Gastrocnemius medialis (tissue), 4 donors: ENCODE measurements at regions not wholly inside any gene's neighbourhood (a gene's known extent, or its start where the extent isn't known, plus 50 kb on each side); places are given as distances from the start of the nearest gene placed in this dataset.

Experiments used
- ATAC-seq, 2 donors: fragments of 150-250 bp; one replicate each; pipeline ENCODE4 v1.9.1; 2016
- DNase-seq, 2 donors: peaks; one replicate each; pipeline ENCODE4 v3.0.0-alpha.2; 2019
- H3K27ac ChIP-seq, 4 donors: fragments of 200-600 bp; sonication (generic); 1 replicate in 1 of 4; 2 replicates in 3 of 4; pipeline ENCODE4 v1.5.1; 2016 to 2018; ENCODE audit warnings: mild to moderate bottlenecking in 2 of 4, moderate library complexity in 1 of 4
- H3K27me3 ChIP-seq, 3 donors: fragments of 200-600 bp; sonication (generic) in 2 of 3; 1 replicate in 1 of 3; 2 replicates in 2 of 3; pipeline versions ENCODE4 v1.5.1 to v1.6.0; 2016 to 2019; ENCODE audit warnings: mild to moderate bottlenecking in 1 of 3, moderate library complexity in 1 of 3
- H3K36me3 ChIP-seq, 2 donors: fragments of 200-600 bp; sonication (generic) in 1 of 2; one replicate each; pipeline ENCODE4 v1.5.1; 2017 to 2018
- H3K4me1 ChIP-seq, 2 donors: fragments of 200-600 bp; sonication (generic) in 1 of 2; one replicate each; pipeline ENCODE4 v1.5.1; 2016 to 2017; ENCODE audit warnings: mild to moderate bottlenecking in 2 of 2
- H3K4me3 ChIP-seq, 4 donors: fragments of 200-600 bp; sonication (generic) in 3 of 4; 1 replicate in 1 of 4; 2 replicates in 3 of 4; pipeline ENCODE4 v1.5.1; 2016 to 2019; ENCODE audit warnings: mild to moderate bottlenecking in 2 of 4
- H3K9me3 ChIP-seq, 3 donors: fragments of 200-600 bp; sonication (generic) in 2 of 3; 1 replicate in 1 of 3; 2 replicates in 2 of 3; pipeline ENCODE4 v1.5.1; 2016 to 2019
- POLR2A ChIP-seq, 2 donors: fragments of 450-650 bp; IDR thresholded peaks; one replicate each; pipeline ENCODE4 v1.6.1; 2017; ENCODE audit warnings: antibody characterized with exemption in 2 of 2, mild to moderate bottlenecking in 2 of 2, moderate library complexity in 2 of 2
- in situ Hi-C, 4 donors: fragments of 200-750 bp; cut with MboI; loops; one replicate each; pipeline versions ENCODE4 v1.15.0 to v1.8.0; 2017; ENCODE audit warnings: low sequenced_read_pairs in 4 of 4
- intact Hi-C: fragments of 100-400 bp; cut with DNase I; formaldehyde crosslinking; loops from one replicate; pipeline ENCODE4 v1.15.1; 2023; ENCODE audit warnings: low total_unique reads
- TF ChIP-seq, protein P1 (sequence below), 5 experiments: fragments of 450-650 bp in 3 of 5; fragments of 200-600 bp in 2 of 5; sonication (generic) in 2 of 5; IDR thresholded peaks in 4 of 5; conservative IDR thresholded peaks in 1 of 5; 1 replicate in 4 of 5; 2 replicates in 1 of 5; pipeline ENCODE4 v1.5.1; 2016 to 2019; ENCODE audit warnings: antibody characterized with exemption in 5 of 5, mild to moderate bottlenecking in 3 of 5, moderate library complexity in 3 of 5

DNA sequence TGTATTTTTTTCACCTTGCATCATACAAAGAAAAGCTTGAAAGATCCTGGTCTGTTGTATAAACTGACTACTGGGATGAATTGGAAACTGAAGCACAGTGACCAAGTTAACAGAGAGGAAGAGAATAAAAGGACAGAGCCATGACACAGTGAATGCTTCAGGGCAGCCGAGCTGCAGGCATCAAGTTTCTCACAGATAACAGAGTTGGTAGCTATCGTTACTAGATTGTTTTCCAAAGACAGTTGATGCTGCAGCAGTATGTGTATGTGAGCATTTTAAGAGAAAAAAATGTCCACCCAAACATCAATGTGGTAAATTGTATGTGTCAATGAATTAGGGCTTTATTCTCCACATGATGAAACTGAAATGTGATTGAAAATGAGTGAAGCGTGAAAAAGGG, 1032.7 kb downstream of the ADGRL3 start:
- in situ Hi-C loops: no loop called here
- H3K4me1 ChIP-seq: no peaks in the 10 kb centered on the region
- intact Hi-C loops: no loop called here
- no peak for ATAC-seq
- no peak overlapping the region for H3K27ac ChIP-seq
- no peaks in the 10 kb centered on the region for H3K27me3 ChIP-seq
- no peaks in the 10 kb centered on the region for H3K36me3 ChIP-seq
- TF ChIP-seq, protein P1, sequence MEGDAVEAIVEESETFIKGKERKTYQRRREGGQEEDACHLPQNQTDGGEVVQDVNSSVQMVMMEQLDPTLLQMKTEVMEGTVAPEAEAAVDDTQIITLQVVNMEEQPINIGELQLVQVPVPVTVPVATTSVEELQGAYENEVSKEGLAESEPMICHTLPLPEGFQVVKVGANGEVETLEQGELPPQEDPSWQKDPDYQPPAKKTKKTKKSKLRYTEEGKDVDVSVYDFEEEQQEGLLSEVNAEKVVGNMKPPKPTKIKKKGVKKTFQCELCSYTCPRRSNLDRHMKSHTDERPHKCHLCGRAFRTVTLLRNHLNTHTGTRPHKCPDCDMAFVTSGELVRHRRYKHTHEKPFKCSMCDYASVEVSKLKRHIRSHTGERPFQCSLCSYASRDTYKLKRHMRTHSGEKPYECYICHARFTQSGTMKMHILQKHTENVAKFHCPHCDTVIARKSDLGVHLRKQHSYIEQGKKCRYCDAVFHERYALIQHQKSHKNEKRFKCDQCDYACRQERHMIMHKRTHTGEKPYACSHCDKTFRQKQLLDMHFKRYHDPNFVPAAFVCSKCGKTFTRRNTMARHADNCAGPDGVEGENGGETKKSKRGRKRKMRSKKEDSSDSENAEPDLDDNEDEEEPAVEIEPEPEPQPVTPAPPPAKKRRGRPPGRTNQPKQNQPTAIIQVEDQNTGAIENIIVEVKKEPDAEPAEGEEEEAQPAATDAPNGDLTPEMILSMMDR (IDR thresholded peaks at IDR 0.05 in 4 of 5, conservative IDR thresholded peaks at IDR 0.05 in 1 of 5): no peak
- no peak for TF ChIP-seq POLR2A (IDR thresholded peaks at IDR 0.05)
- no peak for DNase-seq
- H3K9me3 ChIP-seq: no peaks in the 10 kb centered on the region
- no peak overlapping the region for H3K4me3 ChIP-seq

DNA sequence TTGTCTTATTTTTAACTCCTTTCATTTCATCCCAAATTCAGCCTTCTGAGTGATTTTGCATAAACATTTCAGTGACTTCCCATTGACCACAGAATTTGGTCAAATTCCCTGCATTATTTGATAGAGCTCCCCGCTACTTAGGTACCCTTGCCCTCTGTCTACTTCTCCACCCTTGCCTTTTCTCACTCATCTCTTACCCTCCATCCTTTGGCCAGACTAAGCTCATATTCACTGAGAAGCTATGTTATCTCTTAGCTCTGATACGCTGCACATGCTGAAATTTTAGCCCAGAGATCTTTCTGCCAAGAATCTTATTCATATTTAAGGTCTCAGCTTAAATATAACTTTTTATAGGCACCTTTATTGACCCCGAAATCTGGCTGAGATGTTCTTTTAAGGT, 1031.9 kb downstream of the ADGRL3 start:
- in situ Hi-C loops: no loop called here
- no peak overlapping the region for H3K27ac ChIP-seq
- no peak for TF ChIP-seq POLR2A (IDR thresholded peaks at IDR 0.05)
- TF ChIP-seq, protein P1 (IDR thresholded peaks at IDR 0.05 in 4 of 5, conservative IDR thresholded peaks at IDR 0.05 in 1 of 5): no peak
- no peak for ATAC-seq
- no peak for DNase-seq
- no peak overlapping the region for H3K4me3 ChIP-seq
- no peaks in the 10 kb centered on the region for H3K27me3 ChIP-seq
- H3K36me3 ChIP-seq: no peaks in the 10 kb centered on the region
- no peaks in the 10 kb centered on the region for H3K9me3 ChIP-seq
- intact Hi-C loops: no loop called here
- H3K4me1 ChIP-seq: no peaks in the 10 kb centered on the region

DNA sequence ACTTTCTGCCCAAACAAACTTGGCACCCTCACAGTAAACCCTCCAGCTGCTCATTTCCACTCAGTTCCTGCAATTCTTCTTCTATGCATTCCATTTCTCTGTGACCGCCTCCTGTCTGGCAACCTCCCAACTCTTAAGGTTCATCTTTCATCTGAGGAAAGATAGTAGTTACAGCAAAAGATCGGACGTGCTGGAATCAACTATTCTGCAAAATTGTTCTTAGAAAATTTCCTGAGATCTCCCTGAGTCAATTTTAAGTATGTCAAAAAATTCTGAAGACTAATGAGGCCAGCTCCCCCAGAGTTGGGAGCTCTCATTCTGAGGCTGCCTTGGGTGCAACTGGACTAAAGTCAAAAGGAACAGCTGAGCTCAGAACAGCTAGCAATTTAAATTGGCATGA, 1026.0 kb downstream of the ADGRL3 start:
- H3K27ac ChIP-seq: no peak overlapping the region
- no peaks in the 10 kb centered on the region for H3K4me1 ChIP-seq
- H3K9me3 ChIP-seq: no peaks in the 10 kb centered on the region
- in situ Hi-C loops (no loop called here), intact Hi-C loops (no loop called here)
- H3K4me3 ChIP-seq: no peak overlapping the region
- ATAC-seq: no peak
- TF ChIP-seq, protein P1 (IDR thresholded peaks at IDR 0.05 in 4 of 5, conservative IDR thresholded peaks at IDR 0.05 in 1 of 5): no peak
- no peak for TF ChIP-seq POLR2A (IDR thresholded peaks at IDR 0.05)
- no peak for DNase-seq
- no peaks in the 10 kb centered on the region for H3K36me3 ChIP-seq
- H3K27me3 ChIP-seq: no peaks in the 10 kb centered on the region

DNA sequence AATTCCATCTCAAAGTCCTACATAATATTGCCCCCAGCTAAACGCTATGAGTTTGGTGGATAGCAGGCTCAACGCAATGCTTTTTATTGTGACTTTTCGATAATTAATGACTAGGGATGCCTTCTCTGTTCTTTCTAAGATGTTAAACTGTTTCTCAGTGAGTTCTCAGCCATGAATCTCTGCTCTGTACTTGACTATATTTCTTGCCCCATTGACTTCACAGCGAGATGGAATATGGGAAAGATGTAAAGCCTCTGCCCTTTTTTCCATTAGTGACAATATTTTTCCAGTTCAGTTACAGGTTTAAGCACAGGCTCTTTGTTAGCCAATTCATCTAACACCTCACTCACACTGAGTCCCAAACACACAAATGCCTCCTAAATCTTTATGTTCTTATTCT, 1022.0 kb downstream of the ADGRL3 start:
- Histone ChIP-seq H3K36me3 (no peaks in the 10 kb centered on the region), H3K4me3 (no peak overlapping the region), H3K27me3 (no peaks in the 10 kb centered on the region), H3K27ac (no peak overlapping the region), H3K9me3 (no peaks in the 10 kb centered on the region), H3K4me1 (no peaks in the 10 kb centered on the region)
- in situ Hi-C loops (no loop called here), intact Hi-C loops (no loop called here)
- TF ChIP-seq, protein P1 (IDR thresholded peaks at IDR 0.05 in 4 of 5, conservative IDR thresholded peaks at IDR 0.05 in 1 of 5): no peak
- TF ChIP-seq POLR2A (IDR thresholded peaks at IDR 0.05): no peak
- no peak for ATAC-seq
- DNase-seq: no peak

DNA sequence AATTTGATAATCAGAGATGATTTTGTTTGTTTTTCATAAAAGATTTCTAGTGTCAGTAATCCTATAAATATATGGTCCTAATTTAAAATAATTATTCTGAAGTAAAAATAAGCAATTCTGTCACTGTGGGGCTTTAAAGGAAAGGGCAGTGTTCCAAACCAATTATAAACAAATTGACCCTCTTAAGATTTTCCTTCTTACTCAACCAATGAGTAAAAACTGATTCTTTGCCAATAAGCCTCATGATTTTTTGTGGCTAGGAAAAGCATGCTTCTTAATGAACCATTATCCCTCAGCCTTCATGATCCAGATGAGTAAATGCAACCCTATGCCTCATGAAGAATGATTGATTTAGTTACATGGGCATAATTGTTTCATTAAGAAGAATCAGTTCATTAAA, 1010.4 kb downstream of the ADGRL3 start:
- no peaks in the 10 kb centered on the region for H3K9me3 ChIP-seq
- H3K27ac ChIP-seq: no peak overlapping the region
- no peaks in the 10 kb centered on the region for H3K4me1 ChIP-seq
- TF ChIP-seq, protein P1 (IDR thresholded peaks at IDR 0.05 in 4 of 5, conservative IDR thresholded peaks at IDR 0.05 in 1 of 5): no peak
- TF ChIP-seq POLR2A (IDR thresholded peaks at IDR 0.05): no peak
- H3K4me3 ChIP-seq: no peak overlapping the region
- no peaks in the 10 kb centered on the region for H3K27me3 ChIP-seq
- DNase-seq (no peak), ATAC-seq (no peak)
- in situ Hi-C loops: no loop called here
- no peaks in the 10 kb centered on the region for H3K36me3 ChIP-seq
- intact Hi-C loops: no loop called here
